Neural cell (in vitro differentiated cells): ENCODE measurements at regions not wholly inside any gene's neighbourhood (a gene's known extent, or its start where the extent isn't known, plus 50 kb on each side); places are given as distances from the start of the nearest gene placed in this dataset.
"Not testable (repeated sequence)": the region's sequence is repeated elsewhere in the genome, so short reads cannot be mapped to it uniquely, and the experiment has no call there.

ENCODE experiments used
- CTCF ChIP-seq: fragments of 450-650 bp; IDR thresholded peaks from 2 replicates; pipeline ENCODE4 v1.5.1; 2014; ENCODE audit warnings: antibody characterized with exemption, mild to moderate bottlenecking, moderate library complexity; ENCODE audit not compliant: poor library complexity, severe bottlenecking
- EP300 ChIP-seq: fragments of 450-650 bp; conservative IDR thresholded peaks from 2 replicates; pipeline ENCODE4 v1.6.1; 2014; ENCODE audit warnings: antibody characterized with exemption, mild to moderate bottlenecking, moderate library complexity; ENCODE audit not compliant: poor library complexity, severe bottlenecking
- EZH2 ChIP-seq: fragments of 200-600, 300-800 bp; shearing (Covaris generic), sonication (generic); IDR thresholded peaks from 2 replicates; pipeline ENCODE4 v1.6.1; 2014; ENCODE audit warnings: antibody characterized with exemption, low read length, borderline replicate concordance, mild to moderate bottlenecking; ENCODE audit not compliant: insufficient read depth, poor library complexity, severe bottlenecking
- POLR2AphosphoS5 ChIP-seq: IDR thresholded peaks from 2 replicates; pipeline ENCODE4 v1.6.1; 2012
- RAD21 ChIP-seq: fragments of 450-650 bp; conservative IDR thresholded peaks from 2 replicates; pipeline ENCODE4 v1.6.1; 2014; ENCODE audit warnings: antibody characterized with exemption, mild to moderate bottlenecking, moderate library complexity
- REST ChIP-seq: IDR thresholded peaks from 2 replicates; pipeline ENCODE4 v1.6.1; 2012; ENCODE audit warnings: borderline replicate concordance
- SMC3 ChIP-seq: fragments of 450-650 bp; conservative IDR thresholded peaks from 2 replicates; pipeline ENCODE4 v1.6.1; 2014; ENCODE audit warnings: antibody characterized with exemption, mild to moderate bottlenecking, moderate library complexity; ENCODE audit not compliant: poor library complexity
- TAF1 ChIP-seq: IDR thresholded peaks from 2 replicates; pipeline ENCODE4 v1.6.1; 2012; ENCODE audit warnings: low read depth

- not testable (repeated sequence) for TF ChIP-seq EZH2, CTCF, RAD21, EP300, SMC3, TAF1, REST, POLR2AphosphoS5
Measured at GRCh38 chr6:85071845-85072244, 307.4 kb upstream of the TBX18 start.
